ENCODE measurements at regions not wholly inside any gene's neighbourhood (a gene's known extent, or its start where the extent isn't known, plus 50 kb on each side); places are given as distances from the start of the nearest gene placed in this dataset.
A peak's percentile ranks its signal among the peaks of the same experiment; 100 is the strongest.
"Not testable (repeated sequence)": the region's sequence is repeated elsewhere in the genome, so short reads cannot be mapped to it uniquely, and the experiment has no call there.

DNA sequence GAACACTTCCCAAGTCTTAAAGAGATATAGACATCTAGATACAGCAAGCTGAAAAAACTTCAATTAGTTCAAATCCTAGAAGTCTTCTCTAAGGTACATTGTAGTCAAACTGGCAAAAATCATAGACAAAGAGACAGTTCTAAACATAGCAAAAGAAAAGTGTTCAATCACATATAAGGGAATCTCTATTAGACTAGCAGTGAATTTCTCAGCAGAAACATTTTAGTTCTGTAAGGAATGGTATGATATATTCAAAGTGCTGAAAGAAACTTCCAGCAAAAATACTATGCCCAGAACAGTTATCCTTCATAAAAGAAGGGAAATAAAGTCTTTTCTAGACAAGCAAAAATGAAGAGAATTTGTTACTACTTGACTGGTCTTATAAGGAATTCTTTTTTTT, 186.3 kb upstream of the SYNCRIP start:
- intact Hi-C loops (cut with DNase I), result no loop called here

DNA sequence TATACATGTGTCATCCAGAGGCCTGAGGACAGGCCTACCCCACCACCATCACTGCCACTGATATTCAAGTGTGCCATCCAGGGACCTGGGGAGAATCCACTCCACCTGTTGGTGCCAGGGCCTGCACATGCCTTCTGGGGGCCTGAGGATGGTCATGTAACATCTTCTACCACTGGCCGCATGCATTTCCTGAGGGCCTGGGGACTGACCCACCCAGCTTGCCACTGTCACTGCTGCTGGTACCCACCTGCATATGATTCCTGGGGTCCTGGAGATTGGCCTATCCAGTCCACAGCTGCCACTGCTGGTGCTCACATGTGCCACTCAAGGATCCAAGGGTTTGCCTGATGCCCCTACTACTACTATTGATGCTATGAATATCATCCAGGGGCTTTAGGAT, 184.3 kb upstream of the SYNCRIP start:
- intact Hi-C loops (cut with DNase I), result no loop called here
- DNase-seq, result no peak

More for the DNA sequence above, 186.3 kb upstream of the SYNCRIP start:
- no peak for DNase-seq

DNA sequence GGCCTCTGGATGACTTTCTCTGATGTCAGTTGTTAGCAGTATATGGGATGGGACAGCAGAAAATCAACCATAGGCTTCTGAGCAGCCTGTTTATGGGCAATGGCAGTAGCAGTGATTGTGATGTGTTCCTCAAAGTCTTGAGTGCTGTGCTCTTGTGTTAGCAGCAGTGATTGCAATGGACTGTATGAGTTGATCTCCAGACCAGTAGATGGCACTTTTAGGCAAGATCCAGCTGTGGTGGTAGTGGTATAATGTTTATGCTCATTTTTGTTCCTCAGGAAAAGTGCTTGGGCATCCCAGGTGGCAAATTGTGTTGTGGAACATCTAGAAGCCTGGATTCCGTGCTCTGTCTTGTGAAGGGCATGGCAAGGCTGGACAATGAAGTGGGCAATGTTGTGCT, 181.6 kb upstream of the SYNCRIP start:
- no peak for DNase-seq
- intact Hi-C loops (cut with DNase I), result no loop called here

DNA sequence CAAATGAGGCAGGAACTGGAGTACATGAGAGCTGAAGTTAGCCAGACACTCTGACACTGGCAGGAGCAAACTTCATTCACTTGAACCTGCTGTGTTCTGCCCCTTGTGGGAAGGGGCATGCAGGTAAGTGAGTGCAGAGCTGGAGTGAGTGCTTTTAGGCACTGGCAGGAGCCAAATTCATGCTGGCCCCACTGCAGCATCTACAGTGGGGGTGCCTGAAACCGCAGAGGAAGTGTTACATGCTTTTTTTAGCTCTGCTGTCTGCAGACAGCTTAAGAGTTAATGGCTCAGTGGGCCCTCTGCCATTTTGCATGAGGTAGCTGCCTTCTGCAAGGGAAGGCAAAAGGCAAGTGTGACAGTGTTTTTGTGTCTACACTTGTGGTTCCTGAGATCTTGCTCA, 167.9 kb upstream of the SYNCRIP start:
- DNase-seq, result no peak
- intact Hi-C loops (cut with DNase I), result no loop called here

DNA sequence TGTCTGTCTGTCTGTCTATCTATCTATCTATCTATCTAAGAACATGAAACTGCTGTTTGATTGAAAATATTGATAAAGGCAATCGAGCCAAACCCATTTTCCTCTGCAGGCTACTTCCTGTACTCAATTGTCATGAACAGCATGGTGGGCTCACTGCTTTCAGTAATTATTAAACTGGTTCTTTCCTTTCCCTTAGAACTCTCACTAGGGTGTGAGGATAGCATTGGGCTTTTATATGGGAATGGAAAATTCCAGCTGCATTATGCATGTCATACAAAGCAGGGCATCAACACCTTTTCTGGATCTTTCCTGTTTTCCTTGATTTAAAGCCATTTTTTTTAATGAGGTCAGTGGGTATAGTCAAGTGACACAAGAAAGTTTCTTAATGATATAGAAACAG, 161.0 kb upstream of the SYNCRIP start:
- intact Hi-C loops (cut with DNase I), result no loop called here
- no peak for DNase-seq

DNA sequence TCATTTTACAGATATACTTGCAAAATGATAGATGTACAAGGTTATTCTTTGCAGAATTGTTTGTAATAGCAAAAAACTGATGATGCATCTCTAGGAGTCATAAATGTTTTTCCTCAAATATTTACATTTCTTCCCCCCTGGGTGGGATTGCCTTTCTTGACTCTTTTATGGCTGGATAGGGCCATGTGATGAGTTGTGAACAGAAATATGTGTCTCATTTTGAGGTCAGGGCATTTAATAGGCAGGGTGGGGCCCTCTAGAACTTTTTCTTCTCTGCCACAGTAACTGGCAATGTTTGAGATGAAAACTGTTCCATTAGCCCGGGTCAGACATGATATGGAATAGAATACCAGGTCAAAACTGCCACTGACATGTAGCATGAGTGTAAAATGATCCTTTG, 159.5 kb upstream of the SYNCRIP start:
- intact Hi-C loops (cut with DNase I), result no loop called here
- DNase-seq, result no peak

DNA sequence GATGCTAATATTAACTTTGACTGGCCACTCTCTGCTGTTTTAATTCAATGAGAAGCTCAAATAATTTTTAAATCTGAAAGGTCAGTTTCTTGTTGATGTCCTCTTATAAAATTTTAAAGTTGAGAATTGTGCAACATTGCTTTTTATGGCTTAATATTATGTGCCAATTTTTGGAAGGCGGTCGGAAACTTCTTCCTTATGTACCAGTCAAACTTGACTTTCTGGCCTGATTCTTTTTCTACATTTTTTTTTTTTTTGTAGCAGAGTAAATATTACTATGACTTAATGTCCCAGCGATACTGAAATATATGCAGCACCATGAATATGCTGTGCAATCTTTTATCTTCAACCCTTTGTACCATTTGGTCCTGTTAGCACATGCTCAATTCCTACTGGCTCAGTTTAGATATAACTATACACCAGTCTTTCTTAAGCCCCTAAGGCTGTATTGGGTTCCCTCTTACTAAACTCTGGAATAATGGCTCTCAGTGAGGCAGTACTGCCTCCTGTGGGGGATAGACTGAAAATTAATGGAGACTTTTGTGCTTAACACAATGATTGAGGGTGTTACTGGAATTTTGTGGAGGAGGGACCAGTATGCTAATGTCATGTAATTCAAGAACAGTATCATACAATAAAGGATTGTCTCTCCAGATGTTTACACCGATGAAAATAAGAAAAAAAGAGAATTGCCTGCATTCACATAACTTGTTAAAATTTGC, 156.4 kb upstream of the SYNCRIP start:
- no peak for DNase-seq
- intact Hi-C loops (cut with DNase I), result no loop called here

DNA sequence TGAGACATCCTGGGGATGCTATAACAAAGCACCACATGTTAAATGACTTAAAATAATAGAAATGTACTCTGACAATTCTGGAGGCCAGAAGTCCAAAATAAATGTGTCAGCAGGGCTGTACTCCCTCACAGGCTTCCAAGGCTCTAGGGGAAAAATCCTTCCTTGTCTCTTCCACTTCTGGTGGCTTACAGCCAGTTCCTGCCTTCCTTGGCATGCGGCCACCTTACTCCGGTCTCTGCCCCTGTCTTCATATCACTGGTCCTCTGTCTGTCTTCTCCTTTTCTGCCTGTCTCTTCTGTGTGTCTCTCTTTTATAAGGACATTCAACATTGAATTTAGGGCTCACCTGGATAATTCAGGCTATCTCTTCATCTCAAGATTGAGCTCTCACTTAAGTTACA, 155.3 kb upstream of the SYNCRIP start:
- peak in 2 of 42 donors; percentile 1 to 23 for DNase-seq
- intact Hi-C loops (cut with DNase I), result no loop called here

DNA sequence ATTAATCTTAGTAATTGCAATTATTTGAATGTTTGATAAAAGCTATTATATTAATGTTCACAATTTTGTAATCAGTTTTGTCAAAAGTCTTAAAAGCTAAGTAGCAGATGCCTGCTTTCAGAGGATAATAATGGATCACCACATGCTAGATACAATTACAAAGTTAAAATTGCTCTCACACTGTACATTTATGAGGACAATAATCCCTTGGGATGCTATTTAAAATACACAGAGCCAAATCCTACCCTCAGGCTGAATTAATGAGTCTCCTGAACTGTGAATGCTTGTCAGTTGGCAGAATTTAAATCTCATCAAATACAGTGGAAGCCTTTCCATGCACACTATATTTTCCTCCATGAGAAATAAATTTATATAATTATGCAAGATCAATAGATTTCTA, 153.3 kb upstream of the SYNCRIP start:
- no peak for DNase-seq
- intact Hi-C loops (cut with DNase I), result no loop called here

DNA sequence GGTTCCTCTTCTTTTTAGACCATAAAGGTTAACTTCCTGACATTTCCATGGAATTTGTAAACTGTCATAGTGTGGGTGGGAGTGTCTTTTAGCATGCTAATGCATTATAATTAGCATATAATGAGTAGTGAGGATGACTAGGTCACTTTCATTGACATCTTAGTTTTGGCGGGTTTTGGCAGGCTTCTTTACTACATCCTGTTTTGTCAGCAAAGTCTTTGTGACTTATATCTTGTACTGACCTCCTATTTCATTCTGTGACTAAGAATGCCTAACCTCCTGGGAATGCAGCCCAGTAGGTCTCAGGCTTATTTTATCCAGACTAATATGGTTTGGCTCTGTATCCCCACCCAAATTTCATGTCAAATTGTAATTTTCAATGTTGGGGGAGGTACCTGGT, 149.6 kb upstream of the SYNCRIP start:
- DNase-seq, result no peak
- intact Hi-C loops (cut with DNase I), result no loop called here

DNA sequence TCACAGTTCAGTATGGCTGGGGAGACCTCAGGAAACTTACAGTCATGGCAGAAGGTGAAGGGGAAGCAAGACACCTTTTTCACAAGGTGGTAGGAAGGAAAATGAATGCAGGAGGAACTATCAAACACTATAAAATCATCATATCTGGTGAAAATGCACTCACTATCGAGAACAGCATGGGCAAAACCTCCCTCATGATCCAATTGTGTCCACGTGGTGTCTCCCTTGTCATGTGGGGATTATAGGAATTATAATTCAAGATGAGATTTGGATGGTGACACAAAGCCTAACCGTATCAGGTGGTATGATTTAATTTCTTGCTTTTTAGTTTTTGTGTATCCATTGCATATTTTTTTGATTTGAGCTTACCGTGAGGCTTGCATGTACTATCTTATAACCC, 133.2 kb upstream of the SYNCRIP start:
- intact Hi-C loops (cut with DNase I), result no loop called here

DNA sequence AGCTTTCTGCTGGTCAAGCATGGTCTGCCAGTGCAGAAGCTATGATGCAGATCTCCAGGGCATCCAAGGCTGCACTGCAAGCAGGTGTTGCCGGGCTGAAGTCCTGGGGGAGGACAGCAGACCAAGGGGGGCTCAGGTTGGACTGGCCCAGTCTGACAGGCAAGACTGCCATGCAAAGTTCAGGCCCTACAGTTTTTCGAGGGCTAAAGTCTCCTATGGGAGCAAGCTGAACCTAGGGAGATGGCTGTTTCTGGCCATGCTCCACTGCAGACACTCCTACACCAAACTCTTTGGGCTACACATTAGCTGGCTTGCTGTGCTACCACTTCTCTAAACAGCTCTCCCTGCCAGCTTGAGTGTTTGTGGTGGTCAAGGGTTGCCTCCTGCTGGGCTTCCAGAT, 130.0 kb upstream of the SYNCRIP start:
- no peak for DNase-seq
- intact Hi-C loops (cut with DNase I), result no loop called here

More for the DNA sequence above, 133.2 kb upstream of the SYNCRIP start:
- DNase-seq, result no peak

DNA sequence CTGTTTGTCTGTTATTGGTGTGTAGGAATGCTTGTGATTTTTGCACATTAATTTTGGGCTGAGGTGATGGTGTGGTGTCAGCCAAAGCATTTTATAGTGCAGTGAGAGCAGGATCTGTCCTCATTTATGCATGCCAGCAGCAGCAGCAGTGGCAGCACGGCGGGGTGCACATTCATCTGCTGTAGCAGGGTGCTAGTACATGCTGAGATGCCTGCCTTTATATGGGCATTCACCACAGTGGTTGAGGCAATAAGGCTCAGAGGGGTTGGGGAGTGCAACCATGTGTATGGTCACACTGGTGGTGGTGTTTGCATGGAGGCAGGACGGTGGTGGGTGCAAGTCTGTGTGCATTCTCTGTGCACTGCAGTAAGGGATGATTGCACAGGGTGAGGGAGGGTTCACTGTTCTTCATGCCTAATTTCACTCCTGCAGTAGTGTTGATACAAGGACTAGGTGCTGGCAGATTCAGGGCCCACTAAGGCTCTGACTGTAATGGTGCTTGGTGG, 129.3 kb upstream of the SYNCRIP start:
- intact Hi-C loops (cut with DNase I), result no loop called here
- DNase-seq, result no peak

DNA sequence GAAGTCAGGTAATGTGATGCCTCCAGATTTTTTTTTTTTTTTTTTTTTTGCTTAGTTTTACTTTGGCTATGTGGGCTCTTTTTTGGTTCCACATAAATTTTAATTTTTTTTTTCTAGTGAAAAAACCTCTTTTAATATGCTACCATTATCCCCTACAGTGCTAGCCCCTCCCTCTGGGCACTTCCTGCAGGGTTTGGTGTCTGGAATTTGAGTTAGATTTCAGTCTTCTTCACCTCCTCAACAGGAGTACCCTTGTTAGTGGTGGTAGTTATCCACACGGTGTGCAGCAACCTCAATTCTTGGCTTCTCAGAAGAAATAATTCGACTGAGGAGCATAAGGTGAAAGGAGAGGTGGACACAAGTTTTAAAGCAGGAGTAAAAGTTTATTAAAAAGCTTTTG, 128.8 kb upstream of the SYNCRIP start:
- intact Hi-C loops (cut with DNase I), result no loop called here
- DNase-seq, result no peak

DNA sequence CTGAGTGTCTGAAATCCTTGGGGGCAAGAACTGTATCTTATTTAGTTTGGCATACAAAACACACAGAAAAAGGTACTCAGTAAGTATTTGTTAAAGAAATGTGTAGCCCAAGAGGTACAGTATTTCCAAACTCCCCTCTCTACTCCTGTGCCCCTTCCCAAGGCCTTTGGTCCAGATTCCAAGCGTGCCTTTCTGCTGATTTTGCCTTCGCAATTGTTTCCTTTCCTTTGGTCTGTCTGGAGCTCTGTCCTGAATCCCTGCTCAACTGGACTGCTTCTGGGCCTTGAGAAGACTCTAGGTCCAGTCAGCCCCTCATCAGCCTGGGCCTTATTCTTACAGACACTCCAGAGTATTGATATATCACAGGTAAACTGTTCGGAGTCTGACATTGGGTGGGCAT, 122.2 kb upstream of the SYNCRIP start:
- no peak for DNase-seq
- intact Hi-C loops (cut with DNase I), result no loop called here

DNA sequence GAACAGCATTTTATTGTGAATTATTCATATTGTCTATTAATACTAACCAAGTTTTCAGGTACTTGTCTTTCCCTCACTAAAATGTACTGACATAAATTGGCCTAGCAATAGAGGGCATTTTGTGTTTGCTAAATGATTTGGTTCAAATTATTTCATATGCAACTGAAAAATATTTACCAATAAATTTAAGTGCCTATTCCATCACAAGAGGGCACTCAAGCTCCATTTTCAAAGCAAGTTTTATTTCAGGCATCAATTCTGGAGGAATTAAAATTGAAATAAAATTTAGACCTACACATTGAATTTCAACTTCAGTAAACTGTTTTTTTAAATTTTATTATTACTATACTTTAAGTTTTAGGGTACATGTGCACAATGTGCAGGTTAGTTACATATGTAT, 114.3 kb upstream of the SYNCRIP start:
- intact Hi-C loops (cut with DNase I), result no loop called here
- peak in 1 of 42 donors; percentile 4 for DNase-seq

DNA sequence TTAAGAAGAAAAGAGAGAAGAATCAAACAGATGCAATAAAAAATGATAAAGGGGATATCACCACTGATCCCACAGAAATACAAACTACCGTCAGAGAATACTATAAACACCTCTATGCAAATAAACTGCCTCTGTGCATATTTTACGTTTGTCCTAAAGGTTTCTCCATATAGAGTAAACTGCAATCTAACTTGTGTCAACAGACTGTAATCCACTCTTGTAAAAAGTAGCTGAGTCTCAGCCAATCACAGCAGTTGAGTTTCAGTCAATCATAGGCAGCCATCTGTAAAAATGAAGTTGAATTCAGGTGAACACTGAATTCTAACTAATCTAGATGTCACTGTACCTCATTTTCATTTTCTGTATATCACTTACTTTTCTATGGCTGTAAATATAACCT, 112.2 kb upstream of the SYNCRIP start:
- intact Hi-C loops (cut with DNase I), result no loop called here

DNA sequence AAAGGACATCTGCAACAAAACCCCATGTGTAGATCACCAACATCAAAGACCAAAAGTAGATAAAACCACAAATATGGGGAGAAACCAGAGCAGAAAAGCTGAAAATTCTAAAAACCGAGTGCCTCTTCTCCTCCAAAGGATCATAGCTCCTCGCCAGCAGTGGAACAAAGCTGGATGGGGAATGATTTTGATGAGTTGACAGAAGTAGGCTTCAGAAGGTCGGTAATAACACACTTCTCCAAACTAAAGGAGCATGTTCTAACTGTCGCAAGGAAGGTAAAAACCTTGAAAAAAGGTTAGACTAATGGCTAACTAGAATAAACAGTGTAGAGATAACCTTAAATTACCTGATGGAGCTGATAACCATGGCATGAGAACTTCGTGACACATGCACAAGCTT, 109.9 kb upstream of the SYNCRIP start:
- intact Hi-C loops (cut with DNase I), result no loop called here
- DNase-seq, result no peak

More for the DNA sequence above, 112.2 kb upstream of the SYNCRIP start:
- no peak for DNase-seq

DNA sequence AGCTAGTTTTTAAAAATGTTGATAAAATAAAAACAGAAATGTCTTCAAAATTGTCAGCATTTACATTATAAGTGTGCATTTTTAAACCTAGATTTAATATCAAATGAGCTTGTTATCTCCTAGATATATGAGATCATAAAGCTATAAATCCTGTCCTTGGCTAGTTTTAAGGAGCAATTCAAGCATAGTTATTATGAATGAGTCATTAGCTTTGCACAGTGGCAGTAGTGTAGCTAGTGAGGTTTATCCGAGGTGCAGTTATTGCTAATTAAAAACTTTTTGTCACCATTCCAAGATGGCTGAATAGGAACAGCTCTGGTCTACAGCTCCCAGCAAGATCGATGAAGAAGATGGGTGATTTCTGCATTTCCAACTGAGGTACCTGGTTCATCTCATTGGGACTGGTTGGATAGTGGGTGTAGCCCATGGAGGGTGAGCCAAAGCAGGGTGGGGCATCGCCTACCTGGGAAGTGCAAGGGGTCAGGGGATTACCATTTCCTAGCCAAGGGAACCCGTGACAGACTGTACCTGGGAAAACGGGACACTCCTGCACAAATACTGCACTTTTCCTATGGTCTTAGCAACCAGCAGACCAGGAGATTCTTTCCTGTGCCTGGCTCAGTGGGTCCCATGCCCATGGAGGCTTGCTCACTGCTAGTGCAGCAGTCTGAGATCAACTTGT, 108.8 kb upstream of the SYNCRIP start:
- DNase-seq, result no peak
- intact Hi-C loops (cut with DNase I), result no loop called here

DNA sequence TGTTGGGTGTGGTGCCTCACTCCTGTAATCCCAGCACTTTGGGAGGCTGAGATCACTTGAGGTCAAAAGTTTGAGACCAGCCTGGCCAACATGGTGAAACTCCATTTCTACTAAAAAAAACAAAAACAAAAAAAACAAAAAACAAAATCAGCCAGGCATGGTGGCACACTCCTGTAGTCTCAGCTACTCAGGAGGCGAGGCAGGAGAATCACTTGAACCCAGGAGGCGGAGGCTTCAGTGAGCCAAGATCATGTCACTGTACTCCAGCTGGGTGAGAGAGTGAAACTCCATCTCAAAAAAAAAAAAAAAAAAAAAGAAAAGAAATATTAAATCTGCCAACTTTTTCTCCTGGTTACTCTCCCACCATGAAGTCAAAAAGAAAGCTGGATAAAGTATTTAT, 107.5 kb upstream of the SYNCRIP start:
- intact Hi-C loops (cut with DNase I), result not testable (repeated sequence)

DNA sequence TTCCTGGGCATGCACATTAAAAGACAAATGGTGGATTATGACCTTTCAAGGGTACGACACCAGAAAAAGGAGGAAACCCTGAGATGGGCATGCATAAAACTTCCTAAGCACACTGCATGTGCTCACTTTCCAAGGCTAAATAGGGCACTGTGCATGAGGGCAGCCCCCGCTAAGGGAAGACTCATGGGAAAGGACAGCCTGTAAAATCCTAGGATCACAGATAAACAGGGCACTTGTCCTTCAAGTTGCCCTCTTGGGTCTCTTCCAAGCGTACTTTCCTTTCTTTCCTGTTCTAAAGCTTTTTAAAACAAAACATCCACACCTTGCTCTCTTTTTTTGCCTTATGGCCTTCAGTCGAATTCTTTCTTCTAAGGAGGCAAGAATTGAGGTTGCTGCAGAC, 106.5 kb upstream of the SYNCRIP start:
- DNase-seq, result no peak
- intact Hi-C loops (cut with DNase I), result no loop called here

More for the DNA sequence above, 107.5 kb upstream of the SYNCRIP start:
- DNase-seq, result not testable (repeated sequence)
